T-helper 2 cell (primary cell): ENCODE measurements at regions not wholly inside any gene's neighbourhood (a gene's known extent, or its start where the extent isn't known, plus 50 kb on each side); places are given as distances from the start of the nearest gene placed in this dataset.

Source experiments
- DNase-seq, 5 experiments: peaks; one replicate each; pipeline versions ENCODE4 v3.0.0 to v3.0.0-alpha.2; 2012 to 2022

DNA sequence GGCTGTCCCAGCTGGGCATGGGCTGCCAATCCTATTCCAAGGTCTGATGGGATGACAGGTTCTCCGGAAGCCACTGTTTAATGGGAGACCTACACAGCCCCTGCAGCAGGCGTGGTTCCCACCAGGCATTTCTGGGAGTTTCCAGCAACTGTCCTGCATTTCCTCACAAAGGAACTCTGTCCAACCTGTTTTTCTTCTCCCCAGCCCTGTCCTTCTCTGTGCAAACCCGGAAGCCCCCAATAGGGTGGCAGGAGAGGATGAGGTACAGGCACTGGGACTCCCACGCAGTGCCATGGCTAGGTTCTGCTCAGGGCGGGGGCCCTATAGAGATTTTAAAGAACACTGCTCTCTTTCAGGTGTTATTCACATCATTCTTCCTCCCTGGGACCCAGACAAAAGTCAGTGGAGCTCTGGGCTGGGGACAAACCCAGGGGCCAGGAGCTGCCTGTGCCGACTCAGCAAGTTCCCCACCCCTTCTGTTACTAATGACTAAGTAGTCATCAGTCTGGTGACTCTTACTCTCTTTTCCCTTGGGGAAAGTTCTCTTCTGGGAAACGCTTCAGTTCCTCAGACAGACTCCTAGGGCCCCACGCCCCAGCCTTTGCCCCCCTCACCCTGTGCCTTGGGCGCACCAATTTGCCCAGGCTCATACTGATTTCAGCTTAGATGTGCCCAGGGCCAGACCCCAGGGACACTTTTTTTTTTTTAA is 97.7 kb downstream of the CD47 start:
- DNase-seq = no peak

DNA sequence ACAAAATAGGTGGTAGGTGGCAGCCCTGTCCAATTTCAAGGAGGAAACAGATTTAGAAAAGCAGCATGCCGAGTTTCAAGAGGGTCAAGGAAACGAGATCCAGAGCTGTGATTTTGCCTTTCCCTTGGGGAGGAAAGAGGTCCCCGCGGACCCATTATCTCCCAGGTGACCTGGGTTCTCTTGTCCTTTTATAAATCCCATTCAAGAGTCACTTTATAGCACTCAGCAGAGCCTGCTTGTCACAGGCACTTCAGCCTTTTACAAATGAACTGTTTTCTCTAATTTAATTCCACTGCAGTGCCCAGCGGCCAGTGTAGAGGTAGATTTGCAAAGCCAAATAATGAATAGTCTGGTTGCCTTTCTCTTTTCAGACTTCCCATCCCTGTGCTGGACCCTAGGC is 99.9 kb downstream of the CD47 start:
- DNase-seq = no peak

DNA sequence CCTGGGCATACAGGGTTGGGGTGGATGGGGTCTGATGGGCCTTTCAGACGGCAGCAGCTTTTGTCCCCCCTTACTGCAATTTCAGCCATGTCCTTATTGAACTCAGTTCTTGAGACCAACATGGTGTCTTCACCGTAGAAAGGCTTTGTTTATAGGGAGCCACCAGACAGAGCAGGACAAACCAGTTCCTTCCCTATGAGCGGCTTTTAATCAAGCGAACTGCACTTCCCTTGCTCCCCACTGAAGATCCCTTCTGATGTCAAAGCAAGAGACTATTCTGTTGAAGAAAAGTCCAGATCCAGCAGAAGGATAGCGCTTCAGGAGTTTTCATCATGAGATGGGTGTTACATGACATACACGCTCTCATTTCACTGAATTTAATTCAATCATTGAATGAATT is 100.4 kb downstream of the CD47 start:
- DNase-seq = no peak

DNA sequence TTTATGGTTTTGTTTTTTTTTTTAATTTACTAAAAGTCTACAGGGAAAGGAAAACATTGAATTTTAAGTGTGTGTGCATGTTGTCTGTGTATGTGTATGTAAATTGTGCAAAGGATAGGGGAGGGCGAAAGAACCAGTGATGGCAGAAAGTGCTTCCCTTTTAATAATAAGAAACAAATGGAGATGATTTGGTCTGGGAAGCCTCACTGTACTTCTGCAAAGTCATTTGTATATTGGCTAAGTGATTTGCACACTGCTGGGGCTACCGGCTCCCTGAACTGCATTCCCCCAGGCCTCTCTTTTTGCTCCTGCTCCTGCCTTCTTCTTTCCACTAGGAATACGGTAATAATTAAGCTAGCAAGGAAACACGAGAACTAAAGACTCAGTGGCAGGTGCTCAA is 101.2 kb downstream of the CD47 start:
- no peak for DNase-seq

DNA sequence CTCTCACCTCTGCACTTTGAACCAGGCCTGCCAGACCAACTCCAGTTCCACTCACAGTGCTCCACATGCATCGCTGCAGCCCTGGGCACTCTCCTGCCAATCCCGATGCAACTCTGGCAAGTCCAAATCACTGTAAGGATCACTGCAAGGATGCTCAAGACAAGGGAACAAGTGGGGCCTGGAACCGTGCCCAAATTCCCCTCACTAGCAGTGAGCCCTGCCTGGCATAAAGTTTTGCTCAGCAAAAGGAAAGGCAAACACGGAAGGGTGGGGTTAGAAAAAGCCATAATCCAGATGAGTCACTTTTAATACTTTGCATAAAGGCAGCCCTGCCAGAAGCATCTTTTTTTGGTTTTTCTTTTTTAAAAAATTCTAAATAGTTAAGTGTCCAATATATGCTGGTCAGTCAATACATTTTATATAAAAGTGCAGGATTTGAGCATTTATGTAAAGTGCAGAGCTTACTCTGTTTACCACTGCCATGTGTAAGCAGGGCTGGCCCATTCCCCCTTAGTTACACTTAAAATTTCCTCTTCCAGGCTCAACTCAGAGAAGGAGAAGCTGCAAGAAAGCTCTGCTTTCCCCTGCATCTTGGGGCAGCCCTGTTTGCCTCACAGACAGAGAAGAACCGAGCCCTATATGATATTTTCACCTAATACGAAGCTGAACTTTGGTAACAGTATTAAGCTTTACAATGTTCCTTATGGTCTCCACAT is 102.2 kb downstream of the CD47 start:
- no peak for DNase-seq

DNA sequence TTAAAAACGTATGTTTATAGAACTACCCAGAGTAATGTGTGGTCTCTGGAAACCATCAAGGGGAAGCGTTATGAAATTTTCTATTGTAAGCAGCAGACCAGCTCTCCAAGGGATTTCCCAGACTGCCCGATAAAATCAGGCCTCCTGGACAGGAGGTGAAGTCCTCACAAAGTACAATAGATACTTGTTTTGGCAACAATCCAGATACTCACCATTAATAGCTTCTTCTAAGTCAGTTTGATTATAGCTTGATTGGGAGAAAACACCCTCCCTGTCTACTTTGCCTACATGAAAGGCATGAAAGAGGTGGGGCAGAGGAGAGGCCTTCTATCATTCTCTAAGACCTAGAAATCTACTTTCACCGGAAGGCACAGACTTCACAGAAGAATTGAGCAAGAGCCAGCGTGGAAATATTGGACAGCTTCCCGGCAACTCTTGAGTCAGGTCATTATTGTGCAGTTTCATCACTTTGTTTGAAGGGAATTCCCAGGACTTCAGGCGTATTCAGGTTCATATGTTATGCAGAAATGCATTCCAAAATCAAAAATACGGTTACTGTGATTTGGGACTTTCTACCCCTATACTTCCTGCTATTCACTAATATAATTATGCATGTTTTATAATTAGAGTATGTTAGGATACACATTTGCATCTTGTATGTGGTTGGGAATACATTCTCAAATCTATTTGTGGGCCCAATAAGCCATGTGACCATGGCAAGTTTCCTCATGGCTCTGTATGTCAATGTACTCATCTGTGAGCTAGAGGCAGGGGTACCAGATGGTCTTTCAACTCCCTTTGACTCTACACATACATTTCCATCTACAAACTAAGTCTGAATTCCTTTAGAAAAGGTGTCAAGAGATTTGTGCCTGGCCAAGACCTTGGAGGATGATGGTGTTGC is 103.5 kb downstream of the CD47 start:
- DNase-seq = no peak

DNA sequence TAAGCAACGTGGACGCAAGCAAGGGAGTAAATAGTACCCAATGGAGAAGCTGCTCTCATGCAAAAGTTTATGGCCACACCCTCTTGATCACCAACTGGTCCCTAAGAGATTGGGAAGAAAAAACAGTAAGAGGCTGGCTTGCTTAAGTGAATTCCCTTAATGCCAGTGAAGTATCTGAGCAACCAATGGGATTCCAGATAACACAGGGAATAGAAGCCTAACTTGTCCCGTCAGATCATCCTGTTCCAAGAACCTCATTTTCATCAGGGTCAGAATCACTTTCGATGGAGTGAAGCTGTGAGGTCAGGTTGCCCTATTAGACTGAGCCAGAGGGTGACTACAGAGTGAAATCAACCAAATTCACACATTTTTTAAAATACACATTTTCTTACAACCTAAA is 104.3 kb downstream of the CD47 start:
- no peak for DNase-seq

DNA sequence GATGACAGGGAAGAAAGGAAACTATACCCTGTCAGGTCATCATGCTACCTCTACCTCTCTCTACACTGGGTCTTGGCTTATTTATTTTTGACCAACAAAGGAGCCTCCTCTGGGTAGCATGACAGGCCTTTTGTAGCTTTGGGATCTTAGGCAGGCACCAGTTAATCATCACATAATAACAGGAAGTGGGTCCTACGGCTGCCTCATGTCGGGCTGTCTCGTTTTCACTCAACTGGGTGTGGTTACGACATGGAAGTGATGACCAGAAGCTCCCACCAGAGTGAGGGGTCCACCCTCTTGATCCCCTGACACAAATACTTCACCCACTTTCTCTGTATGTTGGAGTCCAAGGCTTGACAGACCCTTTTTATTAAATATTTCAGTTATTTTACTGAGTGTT is 105.3 kb downstream of the CD47 start:
- DNase-seq = peak in 1 of 5 experiments; percentile 79

DNA sequence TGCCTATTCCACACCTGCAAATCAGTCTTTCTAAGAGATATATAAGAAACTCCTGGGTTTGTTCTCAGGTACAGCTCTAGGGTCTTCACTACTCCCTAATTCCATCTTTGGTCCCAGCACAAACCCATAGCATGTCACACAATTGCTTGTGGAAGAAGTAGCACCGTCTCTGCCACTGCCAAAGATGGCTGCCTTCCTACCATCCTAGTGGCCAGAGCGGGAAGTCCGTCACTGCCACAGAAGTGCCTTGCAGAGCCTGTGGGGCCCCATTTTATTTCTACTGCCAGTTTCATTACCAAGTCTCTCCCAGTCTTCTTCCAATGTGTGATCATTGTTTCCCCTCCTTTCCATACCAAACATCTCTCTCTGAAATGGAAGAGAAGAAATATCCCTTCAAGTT is 107.6 kb downstream of the CD47 start:
- DNase-seq = no peak

DNA sequence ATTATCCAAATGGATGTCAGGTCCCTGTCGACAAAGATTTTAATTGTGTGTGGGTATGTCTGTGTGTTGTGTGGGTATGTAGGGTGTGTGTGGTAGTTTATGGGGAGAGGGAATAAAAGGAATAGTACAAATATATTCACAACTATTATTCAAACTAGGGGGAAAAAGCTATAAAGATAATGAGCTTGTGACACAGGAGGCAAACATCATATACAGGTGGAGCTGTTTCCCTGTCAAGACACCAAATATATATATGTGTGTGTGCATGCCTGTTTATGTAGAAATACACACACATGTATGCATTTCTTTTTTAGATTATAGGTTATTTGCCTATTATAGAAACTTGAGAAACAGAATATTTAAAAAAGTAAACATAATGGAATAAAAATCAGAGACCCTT is 108.7 kb downstream of the CD47 start:
- DNase-seq = no peak

DNA sequence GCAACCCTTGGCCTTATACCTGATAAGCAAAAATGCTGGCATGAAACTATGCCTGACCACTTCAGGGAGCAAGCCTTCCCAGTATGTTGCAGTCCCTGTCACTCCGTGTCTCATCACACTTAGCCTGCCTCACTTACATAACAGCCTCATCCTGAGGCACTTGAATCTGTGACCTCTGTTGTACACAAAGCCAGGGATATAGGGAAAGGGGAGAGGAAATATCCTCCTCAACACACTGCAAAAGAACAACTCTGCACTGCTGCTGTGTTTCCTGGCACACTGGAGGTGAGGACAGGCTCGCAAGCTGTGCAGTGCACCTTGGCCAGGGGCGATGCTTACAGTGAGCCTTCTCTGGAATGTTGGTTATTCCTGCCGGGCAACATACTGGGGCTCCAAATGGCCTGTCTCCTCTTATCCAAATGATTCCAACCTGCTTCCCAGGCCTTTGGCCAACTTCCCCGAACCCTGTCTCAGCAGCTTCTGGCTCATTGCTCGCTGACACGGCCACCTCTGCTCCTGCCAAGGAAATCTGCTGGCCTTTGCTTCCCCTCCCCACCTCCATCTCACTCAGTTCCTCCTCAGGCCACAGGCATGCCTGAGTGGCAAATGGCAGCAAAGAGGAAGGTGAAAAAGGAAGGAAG is 109.2 kb downstream of the CD47 start:
- DNase-seq = no peak

DNA sequence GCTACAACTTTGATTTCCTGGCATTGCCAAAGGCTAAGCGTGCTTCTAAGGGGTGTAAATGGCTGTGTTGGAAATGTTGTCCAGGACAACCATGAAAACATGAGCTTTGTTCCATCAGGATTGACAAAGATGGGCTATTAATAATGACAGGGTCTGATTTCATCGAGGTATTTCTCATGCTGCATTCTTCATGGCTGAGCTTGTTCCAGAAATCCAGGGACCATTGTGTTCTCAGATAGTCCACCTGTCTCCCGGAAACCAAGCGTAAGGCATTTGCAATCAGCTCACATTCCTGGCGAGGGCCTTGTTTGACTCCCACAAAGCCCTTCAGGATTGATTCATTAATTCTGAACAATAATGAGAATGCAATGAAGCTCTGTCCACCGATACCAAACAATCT is 111.3 kb downstream of the CD47 start:
- DNase-seq = no peak

DNA sequence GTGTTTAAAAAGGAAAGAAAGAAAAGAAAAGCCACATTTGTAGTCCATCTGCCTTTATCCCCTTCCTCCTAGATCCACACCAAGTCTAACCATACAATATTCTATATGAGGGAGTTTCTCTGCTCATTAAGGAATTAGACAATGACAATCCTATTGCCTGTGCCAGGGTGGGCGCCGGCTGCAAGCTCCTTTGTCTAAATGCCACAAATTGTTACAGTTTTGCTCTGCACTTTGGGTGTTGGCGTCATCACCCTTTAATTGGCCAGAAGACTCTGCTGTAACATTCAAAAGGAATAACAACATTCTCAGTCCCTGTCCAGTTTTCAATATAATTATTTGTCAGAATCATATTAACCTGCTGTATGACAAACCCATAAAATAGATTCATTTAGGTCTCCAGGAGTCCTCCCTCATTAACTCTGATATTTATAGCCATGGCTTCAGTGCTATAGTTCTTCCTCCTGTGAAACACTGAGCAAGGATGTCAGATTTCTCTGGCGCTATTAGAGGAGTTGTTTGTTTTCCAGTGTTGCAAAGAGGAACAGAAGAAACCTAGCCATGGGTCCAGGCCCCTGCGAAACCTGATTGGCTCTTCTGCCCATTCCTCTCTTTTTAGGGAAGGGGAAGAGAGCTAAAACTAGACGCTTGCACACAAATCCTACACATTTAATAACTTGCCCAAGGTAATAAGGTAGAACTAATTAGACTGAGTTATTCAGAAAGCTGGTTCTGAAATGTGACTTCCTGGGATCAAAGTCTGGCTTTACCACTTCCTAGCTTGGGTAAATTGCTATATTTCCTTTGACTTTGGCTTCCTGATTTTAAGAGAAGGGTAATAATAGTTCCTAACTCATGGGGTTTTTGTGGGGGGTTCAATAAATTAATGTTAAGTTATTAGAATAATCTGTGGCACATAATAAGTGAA is 112.4 kb downstream of the CD47 start:
- no peak for DNase-seq

DNA sequence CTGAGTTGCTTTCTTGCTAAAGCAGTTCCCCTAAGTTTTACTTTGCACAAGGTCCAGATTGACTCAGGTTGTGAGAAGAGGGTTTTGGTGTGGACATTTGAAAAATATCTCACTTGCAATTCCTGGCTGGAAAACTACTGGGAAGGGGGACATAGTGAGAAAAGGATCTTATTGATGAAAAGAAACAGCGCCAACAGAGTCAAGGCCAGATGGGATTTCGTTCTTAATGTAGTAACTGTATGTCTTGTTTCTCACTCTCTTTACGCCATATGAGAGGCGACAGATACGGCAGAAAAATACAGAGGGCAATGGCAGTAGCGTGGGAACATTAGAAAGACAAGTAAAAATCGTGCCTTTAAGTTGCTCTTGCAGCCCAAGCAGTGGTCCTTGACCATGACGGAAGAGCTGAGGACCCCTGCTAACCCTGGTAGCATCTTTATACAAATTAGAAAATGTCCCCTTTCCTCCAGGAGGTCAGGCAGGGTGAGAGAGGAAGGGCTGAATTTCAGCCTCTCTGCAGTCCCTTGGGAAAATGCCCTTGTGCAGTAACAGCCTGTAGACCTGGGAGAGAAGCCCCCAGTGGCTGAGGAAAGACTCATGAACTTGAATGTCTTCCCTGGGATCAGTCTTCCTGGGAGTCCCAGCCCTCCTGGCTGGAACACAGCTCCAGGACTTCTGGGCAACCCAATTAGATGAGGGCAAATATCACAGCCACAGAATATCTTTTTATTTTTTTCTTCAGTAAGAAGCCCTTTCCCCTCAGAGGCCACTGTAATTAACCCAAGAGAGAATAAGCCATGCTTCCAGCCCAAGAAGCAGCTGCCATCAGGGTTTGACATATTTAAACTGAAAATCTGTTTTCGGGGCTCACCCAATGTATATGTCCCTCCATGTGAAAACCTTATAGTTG is 113.4 kb downstream of the CD47 start:
- DNase-seq = no peak

DNA sequence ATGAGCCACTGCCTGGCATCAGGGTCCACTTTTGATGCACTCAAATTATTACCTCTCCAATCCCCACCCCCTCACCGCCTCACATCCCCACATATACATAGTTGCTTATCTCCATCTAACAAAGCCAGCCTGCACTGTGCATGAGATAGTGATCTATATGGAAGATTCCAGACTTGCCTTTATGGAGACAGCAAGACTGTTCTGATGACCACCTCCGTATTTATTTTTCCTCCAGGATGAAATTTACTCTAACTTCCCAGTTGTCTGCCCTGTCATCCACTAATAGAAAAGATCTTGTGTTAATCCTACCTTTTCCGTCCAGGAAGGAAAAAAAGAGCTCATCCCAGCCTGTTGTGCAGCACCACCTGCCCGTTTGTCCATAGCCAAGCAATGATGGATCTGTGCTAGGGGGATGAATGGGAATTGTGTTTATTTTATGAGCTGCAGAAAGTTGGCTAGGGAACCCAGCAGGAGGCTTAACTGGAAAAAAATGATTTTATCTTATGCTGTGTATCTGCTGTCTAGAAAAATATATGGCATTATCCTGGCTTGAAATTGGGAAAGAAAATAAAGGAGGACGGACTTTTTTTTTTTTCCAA is 114.5 kb downstream of the CD47 start:
- DNase-seq = no peak

DNA sequence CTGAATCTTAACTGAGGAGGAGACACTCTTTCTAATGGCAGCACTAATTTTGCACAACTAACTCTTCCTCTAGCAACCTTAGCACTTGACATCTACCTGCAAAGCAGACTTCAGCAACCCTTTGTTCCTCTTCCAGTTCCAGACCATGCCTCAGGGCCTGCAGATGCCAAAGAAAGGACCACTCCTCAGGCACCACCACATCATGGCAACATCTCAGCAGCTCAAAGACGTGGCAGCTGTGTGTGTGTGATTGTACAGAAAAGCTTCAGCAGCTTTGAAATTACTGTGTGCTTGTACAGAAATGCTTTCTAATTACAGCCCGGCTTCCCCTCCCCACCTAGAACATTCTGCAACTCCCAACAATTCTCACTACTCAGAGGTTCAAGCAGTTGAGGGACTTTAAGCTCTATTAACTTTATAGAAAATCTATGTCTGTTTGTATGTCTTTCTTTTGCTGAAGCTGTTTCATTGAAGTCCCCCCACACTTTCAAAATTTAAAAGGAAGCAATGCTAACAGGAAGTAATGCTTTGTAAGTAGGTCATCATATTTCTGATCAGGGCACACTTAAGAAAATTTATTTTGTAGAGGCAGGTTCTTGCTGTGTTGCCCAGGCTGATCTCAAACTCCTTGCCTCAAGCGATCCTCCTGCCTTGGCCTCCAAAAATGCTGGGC is 115.2 kb downstream of the CD47 start:
- no peak for DNase-seq

DNA sequence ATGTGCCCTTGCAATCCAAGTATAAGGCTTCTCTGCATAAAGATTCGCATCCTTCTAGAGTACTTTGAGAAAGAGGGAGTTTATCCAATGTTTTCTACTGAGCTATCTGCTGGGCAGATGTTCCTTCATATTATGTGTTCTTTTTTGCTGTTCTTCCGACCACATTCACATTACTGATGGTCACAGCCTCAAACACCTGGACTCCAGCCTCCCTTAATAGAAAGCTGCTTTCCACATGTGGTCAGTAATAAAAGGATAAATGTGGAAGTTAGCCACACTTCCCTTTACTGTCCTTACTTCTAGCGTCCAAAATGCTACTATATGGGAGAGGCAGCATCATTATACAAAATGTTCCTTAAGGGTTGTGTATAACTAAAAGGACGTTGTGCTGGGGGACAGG is 116.9 kb downstream of the CD47 start:
- no peak for DNase-seq

DNA sequence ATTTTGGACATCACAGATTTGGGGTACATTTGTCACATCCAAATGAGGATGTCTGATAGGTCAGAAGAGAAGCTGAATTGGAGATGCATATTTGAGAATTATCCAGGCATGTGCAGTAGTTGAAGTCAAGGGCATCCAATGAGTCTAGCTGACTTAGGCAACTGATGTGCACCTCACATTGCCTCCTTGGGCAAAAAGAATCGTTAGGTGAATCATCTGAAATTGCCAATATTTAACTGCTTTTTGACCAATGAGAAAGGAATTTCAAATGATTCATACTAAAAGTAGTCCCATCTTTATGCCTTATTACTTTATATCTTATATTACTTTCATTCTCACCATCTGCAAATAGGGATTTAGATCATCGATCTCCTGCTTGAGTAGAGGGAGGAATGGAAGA is 117.7 kb downstream of the CD47 start:
- no peak for DNase-seq

DNA sequence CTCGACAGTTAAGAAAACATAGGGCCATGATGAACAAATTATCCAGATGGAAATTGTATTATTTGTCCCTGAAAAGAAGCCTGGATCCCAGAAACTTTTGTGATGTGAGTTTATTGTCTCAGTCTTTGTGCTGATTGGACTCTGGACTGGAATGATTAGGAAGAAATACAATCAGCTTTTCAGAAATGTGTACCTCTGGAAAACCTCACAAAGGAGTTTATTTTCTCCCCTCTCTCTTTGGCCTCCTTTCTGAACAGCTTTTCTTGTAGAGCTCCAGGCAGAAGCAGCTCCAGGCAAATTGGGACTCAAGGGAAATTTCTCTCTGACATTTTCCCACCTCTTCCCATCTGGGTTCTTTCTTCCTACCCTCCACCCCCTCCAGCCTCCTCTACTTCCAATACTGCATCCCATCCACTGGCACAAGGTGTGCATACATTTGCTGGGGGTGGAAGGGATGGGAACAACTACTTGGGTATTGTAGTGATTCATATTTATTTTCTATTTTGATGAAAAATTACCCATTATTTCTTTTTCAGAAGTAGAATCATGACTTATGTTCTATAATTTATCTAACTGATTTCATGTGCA is 119.7 kb downstream of the CD47 start:
- DNase-seq = no peak
